Left ventricle myocardium inferior (tissue), 1 donor: ENCODE measurements at regions not wholly inside any gene's neighbourhood (a gene's known extent, or its start where the extent isn't known, plus 50 kb on each side); places are given as distances from the start of the nearest gene placed in this dataset.

Experiments used
- DNase-seq: peaks from one replicate; pipeline ENCODE4 v3.0.0-alpha.2; 2020
- H3K27ac ChIP-seq: fragments of 200-600 bp; replicated peaks from 2 replicates; pipeline ENCODE4 v1.8.0; 2021
- H3K27me3 ChIP-seq: fragments of 200-600 bp; 2 replicates; pipeline ENCODE4 v1.8.0; 2021; ENCODE audit warnings: low read depth
- H3K36me3 ChIP-seq: fragments of 200-600 bp; 2 replicates; pipeline ENCODE4 v1.8.0; 2021
- H3K4me1 ChIP-seq: fragments of 200-600 bp; 2 replicates; pipeline ENCODE4 v1.8.0; 2021
- H3K4me3 ChIP-seq: fragments of 200-600 bp; 2 replicates; pipeline ENCODE4 v1.8.0; 2021; ENCODE audit warnings: mild to moderate bottlenecking, moderate library complexity
- H3K9me3 ChIP-seq: fragments of 200-600 bp; replicated peaks from 2 replicates; pipeline ENCODE4 v1.8.0; 2021
- CTCF ChIP-seq: fragments of 200-600 bp; IDR thresholded peaks from 2 replicates; pipeline ENCODE4 v1.8.0; 2021; ENCODE audit warnings: antibody characterized with exemption, mild to moderate bottlenecking, borderline replicate concordance
- intact Hi-C: fragments of 100-400 bp; cut with micrococcal nuclease; formaldehyde crosslinking; loops from one replicate; pipeline ENCODE4 v1.11.0; 2022
- donor health status: DM: no; HTN: yes; CAD: no; lungs with severe emphysema.

- TF ChIP-seq CTCF, result no peak
- no peaks in the 10 kb centered on the region for H3K9me3 ChIP-seq
- H3K4me3 ChIP-seq, result no peak overlapping the region
- H3K4me1 ChIP-seq, result peaks cover 10% of the 10 kb centered on the region
- H3K27me3 ChIP-seq, result peaks cover 3% of the 10 kb centered on the region
- DNase-seq, result no peak
- no peaks in the 10 kb centered on the region for H3K36me3 ChIP-seq
- H3K27ac ChIP-seq, result no peak overlapping the region
- intact Hi-C loops, result no loop called here
Observed at GRCh38 chr20:19009081-19009688, 195.6 kb downstream of the SCP2D1 start.

- no peak for TF ChIP-seq CTCF
- intact Hi-C loops, result no loop called here
- no peak overlapping the region for H3K27ac ChIP-seq
- H3K9me3 ChIP-seq, result no peaks in the 10 kb centered on the region
- no peak for DNase-seq
- H3K27me3 ChIP-seq, result no peaks in the 10 kb centered on the region
- no peak overlapping the region for H3K4me3 ChIP-seq
- H3K4me1 ChIP-seq, result peaks cover 10% of the 10 kb centered on the region
- no peaks in the 10 kb centered on the region for H3K36me3 ChIP-seq
Observed at GRCh38 chr20:19012676-19013075, 199.1 kb downstream of the SCP2D1 start.

- Histone ChIP-seq H3K9me3 (no peaks in the 10 kb centered on the region), H3K27ac (no peak overlapping the region), H3K4me1 (peaks cover 10% of the 10 kb centered on the region), H3K36me3 (no peaks in the 10 kb centered on the region), H3K27me3 (no peaks in the 10 kb centered on the region), H3K4me3 (no peak overlapping the region)
- no peak for TF ChIP-seq CTCF
- DNase-seq, result no peak
- intact Hi-C loops, result no loop called here
Observed at GRCh38 chr20:19013907-19014306, 198.5 kb upstream of the SLC24A3 start.

GRCh38 chr20:19015351-19016139 lies 196.9 kb upstream of the SLC24A3 start:
- no peak overlapping the region for H3K27ac ChIP-seq
- H3K27me3 ChIP-seq, result no peaks in the 10 kb centered on the region
- TF ChIP-seq CTCF, result no peak
- peaks cover 15% of the 10 kb centered on the region for H3K4me1 ChIP-seq
- no peaks in the 10 kb centered on the region for H3K9me3 ChIP-seq
- no peak for DNase-seq
- intact Hi-C loops, result no loop called here
- H3K36me3 ChIP-seq, result no peaks in the 10 kb centered on the region
- H3K4me3 ChIP-seq, result no peak overlapping the region

- H3K36me3 ChIP-seq, result no peaks in the 10 kb centered on the region
- no peaks in the 10 kb centered on the region for H3K9me3 ChIP-seq
- TF ChIP-seq CTCF, result no peak
- intact Hi-C loops, result no loop called here
- no peak overlapping the region for H3K4me3 ChIP-seq
- DNase-seq, result no peak
- H3K27ac ChIP-seq, result no peak overlapping the region
- H3K27me3 ChIP-seq, result no peaks in the 10 kb centered on the region
- H3K4me1 ChIP-seq, result peaks cover 15% of the 10 kb centered on the region
Observed at GRCh38 chr20:19016140-19016497, 196.3 kb upstream of the SLC24A3 start.
